HG03439 (cell line): ENCODE measurements at regions not wholly inside any gene's neighbourhood (a gene's known extent, or its start where the extent isn't known, plus 50 kb on each side); places are given as distances from the start of the nearest gene placed in this dataset.

Source experiments
- ATAC-seq: cut with Tn5 transposase; IDR thresholded peaks from one replicate; pipeline ENCODE4 v1.9.1; 2021; ENCODE audit warnings: mild to moderate bottlenecking, moderate library complexity; ENCODE audit not compliant: unreplicated experiment

DNA sequence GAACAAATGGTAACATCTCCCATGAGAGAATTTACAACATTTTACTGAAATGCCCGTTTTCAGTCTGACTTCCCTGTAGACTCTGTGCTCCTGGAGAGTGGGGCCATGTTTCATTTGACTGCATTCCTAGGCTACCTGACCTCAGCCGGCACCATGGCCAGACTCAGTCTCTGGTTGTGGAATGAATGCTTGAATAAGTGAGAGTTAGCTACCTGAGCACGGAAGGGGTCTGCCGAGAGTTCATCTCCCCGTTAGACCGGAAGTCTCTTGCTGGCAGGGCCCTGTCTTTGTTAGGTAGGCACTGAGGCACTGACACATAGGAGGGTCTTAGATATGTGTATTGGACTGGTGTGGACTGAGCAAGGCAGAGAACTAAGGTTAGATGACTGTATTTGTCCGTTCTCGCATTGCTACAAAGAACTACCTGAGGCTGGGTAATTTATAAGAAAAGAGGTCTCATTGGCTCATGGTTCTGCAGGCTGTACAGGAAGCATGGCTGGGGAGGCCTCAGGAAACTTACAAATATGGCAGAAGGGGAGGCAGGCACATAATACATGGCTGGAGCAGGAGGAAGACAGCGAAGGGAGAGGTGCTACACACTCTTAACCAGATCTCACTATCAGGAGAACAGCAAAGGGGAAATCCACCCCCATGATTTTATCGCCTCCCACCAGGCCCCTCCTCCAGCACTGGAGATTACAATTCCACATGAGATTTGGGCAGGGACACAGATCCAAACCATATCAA lies 271.2 kb downstream of the GLI2 start:
- no peak for ATAC-seq

GRCh38 chr2:121007490-121007853 lies 271.8 kb downstream of the GLI2 start:
- no peak for ATAC-seq

DNA sequence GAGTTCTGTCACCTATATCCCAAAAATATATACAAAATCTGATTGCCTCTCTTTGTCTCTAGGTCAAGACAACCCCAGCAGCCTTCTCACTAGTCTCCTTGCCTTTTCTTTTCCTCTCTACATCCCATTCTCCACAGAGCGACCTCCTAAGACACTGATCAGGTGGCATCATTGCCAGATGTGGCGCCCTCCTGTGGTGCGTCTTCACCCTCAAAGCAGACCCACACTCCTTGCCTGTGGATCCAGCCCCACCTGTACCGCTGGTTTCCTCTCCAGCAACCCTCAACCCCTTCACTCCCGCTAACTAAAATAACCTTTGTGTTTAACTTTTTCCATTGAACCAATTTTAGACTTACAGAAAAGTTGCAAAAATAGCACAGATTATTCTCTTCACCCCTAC lies 273.3 kb downstream of the GLI2 start:
- ATAC-seq: no peak

DNA sequence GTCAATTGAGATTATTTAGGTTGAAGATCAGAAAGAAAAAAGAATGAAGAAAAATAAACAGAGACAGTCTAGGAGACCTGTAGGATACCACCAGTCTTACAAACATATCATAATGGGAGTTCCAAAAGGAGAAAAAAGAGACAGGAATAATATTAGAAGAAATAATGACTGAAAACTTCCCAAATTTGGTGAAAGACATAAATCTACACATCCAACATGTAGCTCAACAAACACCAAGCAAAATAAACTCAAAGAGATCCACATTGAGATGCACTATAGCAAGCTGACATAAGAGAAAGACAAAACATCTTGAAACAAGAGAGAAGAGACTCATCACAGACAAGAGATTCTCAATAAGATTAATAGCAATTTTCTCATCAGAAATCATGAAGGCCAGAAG lies 274.0 kb downstream of the TFCP2L1 start:
- ATAC-seq: no peak

GRCh38 chr2:121014876-121015275 lies 270.1 kb downstream of the TFCP2L1 start:
- no peak for ATAC-seq

GRCh38 chr2:121015971-121016485 lies 269.0 kb downstream of the TFCP2L1 start:
- ATAC-seq: no peak

- ATAC-seq: no peak
Measured at GRCh38 chr2:121017396-121017795, 267.6 kb downstream of the TFCP2L1 start.

DNA sequence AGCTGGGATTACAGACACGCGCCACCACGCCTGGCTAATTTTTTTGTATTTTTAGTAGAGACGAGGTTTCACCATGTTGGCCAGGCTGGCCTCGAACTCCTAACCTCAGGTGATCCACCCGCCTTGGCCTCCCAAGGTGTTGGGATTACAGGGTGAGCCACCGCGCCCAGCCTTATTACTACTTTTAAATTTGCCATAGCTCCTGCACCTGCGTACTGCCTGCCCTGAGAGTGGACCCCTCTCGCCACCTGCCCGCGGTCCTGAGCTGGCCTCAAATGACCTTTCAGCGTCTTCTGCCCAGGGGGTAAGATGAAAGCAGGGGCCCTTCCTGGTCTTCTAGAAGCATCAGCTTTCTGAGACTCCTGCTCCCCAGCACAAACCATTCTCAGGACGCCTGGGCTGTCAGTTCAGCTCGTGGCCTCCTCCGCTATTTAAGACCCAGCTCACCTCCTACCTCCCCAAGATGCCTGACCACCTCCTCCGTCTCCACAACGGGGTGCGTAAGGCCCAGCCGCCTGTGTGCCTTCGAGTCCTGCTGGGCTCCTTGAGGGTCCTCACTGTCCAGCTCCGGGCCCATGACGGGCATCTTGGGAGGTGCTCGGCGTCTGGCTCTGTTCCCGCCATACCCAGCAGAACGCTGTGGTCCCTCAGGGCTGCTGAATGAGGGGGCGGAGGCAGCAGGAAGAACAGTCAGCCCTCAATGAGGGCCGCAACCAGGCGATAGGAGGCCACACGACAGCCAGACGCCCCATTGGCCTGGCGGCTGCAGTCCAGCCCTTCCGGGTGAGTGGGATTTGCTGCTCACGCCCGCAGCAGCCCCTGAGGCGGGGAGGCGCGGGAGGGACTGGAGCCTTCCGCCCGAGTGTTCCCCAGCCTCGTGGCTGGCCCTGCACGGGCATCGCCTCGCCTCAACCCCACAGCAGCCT lies 266.6 kb downstream of the TFCP2L1 start:
- ATAC-seq: no peak

- ATAC-seq: no peak
Measured at GRCh38 chr2:121019071-121019470, 265.9 kb downstream of the TFCP2L1 start.

GRCh38 chr2:121019756-121020155 lies 265.2 kb downstream of the TFCP2L1 start:
- ATAC-seq: no peak

DNA sequence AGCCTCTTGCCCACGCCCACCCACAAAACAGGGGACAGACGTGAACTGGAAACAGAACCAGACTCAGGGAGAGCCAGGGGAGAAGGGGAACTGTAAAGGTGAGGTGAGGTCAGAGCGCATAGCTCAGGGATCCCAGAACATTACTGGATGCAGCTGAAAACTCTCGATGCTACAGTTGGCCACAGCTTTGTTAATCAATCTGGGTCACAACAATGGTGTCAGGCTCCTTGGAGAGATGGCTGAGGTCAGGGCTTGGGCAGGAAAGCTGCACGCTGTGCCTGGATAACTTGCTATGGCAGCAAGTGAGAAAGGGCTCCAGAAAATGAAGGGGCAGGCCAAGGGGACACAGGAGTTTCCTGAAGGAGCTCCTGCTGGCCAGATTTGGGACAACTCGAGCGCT lies 263.3 kb downstream of the TFCP2L1 start:
- ATAC-seq: no peak

DNA sequence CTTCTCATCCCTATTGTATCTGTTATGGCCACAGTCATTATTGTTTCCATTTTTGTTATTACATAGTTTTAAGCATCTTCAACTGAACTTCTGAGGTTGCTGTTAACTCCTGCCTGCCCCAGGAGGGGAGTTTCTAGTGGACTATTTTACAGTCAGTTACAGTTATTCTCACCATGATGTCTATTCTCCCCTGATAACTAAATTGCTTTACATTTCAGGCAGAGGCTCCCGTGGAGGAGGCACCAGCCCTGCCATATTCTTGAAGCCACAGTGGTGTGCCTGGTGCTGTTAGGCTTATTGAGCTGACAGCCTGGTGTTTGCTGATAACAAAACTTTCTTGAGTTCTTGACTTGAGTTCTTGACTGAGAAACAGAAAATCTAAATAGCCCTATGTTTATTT lies 256.4 kb downstream of the TFCP2L1 start:
- ATAC-seq: no peak

- ATAC-seq: no peak
Measured at GRCh38 chr2:121030523-121030922, 254.5 kb downstream of the TFCP2L1 start.

DNA sequence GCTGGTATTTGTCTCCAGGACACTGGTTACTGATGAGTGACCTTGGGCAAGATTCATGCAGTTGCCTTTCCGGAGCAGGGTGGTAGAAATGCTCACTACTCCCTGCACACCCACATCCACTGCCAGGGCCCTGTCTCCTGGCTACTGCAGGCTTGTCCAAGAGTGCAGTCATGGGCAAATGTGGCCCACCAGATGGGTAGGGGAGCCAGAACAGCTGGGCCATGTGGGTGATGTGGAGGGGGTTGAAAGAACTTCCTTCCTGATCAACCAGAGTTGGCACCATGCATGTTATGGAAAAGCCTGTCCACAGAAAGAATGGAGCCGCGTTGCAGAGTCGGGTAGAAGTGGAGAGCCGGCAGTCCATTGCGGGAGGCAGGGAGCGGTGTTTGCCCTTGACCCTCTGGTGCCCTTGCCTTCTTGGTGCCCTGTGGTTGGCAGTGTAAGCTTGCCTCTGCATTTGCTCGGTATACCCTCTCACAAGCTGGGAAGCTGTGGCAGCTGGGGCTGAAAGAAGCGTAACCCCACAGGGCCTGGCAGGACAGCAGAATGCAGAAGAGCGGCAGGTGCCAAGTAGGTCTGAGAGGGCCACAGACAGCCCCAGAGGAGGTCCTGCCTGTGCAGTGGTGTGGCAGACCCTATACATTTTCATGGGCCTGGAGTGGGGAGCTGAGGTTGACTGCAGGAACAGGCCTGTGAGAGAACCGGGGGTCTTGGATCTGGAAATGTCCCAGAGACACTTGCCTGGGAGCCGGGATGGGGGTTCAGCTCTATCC lies 253.2 kb downstream of the TFCP2L1 start:
- ATAC-seq: no peak

- no peak for ATAC-seq
Measured at GRCh38 chr2:121033461-121033996, 251.5 kb downstream of the TFCP2L1 start.

DNA sequence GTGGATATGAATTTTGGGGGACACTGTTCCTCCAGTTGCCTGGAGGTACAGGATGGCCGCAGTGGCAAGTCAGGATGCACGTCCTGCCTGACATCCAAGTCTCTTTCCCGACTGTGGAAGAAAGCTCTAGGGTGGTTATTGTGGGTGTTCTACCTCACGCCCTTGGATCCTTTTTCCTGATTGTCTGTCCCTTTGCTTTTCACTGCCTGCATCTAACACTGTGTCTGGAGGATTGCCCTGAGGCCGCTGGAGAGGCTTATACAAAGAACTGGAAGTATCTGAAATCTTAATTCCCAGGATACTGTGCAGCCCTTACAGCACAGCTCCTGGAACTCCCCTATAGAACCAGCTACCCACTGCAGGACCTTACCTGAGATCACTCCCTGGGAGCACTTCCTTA lies 250.5 kb downstream of the TFCP2L1 start:
- ATAC-seq: no peak

DNA sequence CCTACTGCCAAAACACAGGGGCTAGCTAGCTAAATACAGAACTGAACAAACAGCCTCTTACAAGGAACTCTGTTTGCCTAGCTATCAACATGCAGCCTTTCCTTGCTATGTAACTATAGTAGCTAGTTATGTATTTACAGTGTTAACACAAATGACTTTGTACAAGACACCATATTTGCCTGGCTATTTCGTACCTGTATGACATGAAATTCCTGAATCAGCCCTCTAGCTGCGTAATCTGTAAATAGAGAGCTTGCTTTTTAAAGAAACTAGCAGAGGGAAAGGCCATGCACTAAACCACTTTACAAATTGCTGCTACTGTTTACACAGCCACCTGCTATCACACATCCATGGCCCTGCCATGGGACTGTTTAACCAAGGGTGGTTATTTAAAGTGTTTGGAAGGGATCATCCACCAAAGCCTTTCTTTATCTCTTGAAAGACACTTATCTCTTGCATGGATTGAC lies 248.7 kb downstream of the TFCP2L1 start:
- no peak for ATAC-seq

DNA sequence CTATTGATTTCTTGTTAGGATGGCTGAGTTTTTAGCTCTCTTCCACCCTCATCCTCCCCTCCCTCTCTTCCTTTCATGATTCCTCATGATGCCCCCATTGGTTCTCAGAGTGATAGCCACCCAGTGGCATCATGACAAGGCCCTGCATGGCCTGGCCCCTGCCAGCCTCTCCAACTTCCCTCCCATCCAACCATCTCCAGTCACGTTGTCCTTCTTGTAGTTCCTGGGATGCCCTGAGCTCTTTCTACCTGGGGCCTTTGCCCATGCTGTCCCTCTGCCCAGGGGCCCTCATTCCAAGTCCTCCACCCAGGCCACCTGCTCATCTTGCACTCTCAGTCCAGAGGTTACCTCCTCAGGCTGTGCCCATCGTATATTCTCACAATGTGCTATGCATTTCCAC lies 247.5 kb downstream of the TFCP2L1 start:
- ATAC-seq: no peak

DNA sequence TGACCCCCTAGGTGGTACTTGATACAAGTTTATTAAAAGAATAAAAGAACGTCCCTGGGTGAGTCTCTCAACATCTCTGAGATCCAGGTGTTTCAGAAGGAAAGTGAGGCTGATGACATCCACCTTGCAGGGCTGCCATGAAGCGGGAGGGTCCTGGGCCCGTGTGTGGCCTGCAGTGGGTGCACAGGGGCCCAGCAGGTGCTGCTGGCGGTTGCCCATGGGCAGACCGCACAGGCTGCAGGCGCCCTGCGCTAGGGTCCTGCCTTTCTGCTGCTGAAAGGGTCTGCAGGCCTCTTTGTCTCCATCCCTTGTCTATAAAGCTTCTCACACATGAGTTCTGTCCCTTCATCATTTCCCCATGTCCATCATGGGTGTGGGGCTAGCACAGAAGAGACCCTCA lies 247.0 kb downstream of the TFCP2L1 start:
- no peak for ATAC-seq

GRCh38 chr2:121038431-121038830 lies 246.6 kb downstream of the TFCP2L1 start:
- ATAC-seq: no peak
